SHP77 treated with DMSO at 0.1 percent for 48 hours (cell line): ENCODE measurements at regions not wholly inside any gene's neighbourhood (a gene's known extent, or its start where the extent isn't known, plus 50 kb on each side); places are given as distances from the start of the nearest gene placed in this dataset.

Source experiments
- DNase-seq: peaks from one replicate; lab custom pipeline; 2025; lab: John Stamatoyannopoulos, UW

DNA sequence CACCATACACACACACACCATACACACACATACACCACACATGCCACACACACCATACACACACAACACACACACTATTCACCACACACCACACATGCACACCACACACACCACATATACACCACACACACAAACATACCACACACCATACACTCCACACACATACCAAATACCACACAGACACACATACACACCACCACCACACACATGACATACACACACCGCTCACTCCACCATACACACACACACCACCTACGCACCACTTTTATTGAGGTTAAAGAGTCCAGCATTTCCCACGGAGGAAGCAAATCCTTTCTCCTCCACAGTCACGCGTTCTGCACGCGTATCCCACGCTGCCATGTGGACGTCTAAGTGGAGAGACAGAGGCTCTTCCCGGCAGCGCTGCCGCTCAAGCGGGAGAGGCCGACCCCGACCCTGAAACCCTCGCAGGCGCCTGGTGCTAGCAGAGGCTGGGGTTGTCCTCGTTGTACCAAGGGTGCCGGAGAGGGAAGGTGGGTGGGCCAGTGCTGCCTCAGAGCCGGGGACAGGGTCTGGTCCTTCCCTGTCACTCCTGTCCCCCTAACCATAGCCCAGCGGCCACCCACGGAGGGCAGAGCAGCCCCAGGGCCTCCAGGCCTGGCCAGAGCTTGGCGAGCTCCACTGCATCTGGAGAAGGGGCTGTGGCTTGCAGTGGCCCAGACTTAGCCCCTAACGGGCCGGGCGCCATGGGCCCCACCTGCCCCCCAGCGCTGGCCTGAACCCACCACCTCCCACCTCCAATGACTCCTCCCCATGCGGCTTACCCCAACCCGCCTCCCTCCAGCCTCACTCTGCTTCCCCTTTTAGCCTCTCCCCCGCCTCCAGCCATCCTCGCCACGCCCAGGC is 1495.0 kb downstream of the BRD1 start:
- no peak for DNase-seq

DNA sequence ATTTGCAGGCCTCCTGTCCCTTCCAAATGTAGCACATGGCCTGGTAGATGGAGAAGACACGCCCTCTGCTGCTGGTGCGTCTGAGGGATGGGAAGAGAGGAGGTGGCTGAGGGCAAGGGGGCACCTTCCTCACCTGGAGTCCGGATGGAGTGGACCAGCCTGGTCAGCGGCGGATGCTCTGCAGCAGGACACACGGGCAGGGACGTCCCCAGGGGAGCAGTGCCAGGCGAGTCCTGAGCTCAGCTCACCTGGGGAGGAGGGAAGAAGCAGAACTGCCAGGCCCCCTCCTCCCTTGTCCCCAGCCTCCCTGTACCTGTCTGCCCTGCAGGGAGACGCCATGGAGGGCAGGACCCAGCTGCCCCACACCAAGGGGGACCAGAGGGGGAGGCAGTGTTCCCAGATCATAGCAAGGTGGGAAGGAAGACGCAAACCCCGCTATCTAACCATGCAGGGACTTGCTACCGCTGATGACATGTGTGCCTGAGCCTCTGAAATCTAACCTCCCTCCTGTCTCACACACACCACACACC is 1495.9 kb downstream of the BRD1 start:
- no peak for DNase-seq

DNA sequence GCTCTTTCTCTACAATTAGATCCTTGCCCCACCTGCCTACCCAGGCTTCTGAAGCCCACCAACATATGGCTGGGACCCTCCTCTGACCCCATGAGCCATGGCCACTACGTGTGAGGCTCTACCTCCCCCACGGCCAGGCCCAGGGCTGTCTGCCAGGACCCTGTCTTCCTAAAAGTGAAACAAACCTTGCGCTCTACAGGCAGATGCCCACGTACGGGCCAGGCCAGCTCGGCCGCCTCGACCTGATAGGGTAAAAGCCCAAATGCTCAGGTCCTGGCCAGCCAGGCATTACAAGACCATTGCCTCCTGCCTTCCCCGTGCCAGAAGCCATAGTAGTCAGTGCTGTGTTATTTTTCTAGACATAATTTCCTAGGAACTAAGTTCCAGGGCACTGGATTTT is 1496.4 kb downstream of the BRD1 start:
- DNase-seq, result no peak

DNA sequence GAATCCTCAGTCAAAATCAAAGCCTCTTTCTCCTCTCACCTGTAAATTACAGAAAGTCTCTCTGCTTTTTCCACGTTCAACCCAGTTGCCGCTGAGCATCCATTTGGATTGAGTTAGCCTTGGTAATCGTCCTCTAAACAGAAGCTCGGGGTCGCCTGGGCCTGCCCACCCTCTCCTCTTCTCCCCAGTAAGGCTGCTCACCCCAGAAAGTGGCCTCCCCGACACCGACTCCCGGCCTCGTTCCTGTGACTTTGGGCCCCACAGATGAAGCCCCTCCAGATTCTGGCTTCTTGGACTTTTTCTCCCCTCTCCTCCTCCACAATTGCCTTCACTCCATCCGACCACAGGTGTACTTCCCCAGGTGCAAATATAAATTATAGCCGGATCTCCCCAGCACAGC is 1500.0 kb downstream of the BRD1 start:
- no peak for DNase-seq

DNA sequence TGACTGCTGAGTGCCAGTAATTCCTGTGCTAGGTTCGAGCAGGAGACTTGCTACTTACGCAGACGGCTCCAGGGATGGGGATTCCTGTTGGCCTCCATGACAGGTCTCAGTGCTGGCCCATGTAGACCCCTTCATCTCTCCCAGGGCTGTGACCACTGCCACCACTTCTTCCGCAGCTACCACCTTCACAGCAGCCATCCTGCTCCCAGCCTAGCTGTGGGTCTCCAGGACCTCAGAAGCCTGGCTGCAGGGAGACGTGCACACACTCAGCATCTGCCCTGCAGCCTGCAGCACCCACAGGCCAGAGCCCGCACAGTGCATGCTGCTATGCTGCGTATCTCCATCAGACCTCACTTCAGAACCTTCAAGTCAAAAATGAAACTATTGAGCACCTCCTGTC is 1503.9 kb downstream of the BRD1 start:
- DNase-seq, result no peak

DNA sequence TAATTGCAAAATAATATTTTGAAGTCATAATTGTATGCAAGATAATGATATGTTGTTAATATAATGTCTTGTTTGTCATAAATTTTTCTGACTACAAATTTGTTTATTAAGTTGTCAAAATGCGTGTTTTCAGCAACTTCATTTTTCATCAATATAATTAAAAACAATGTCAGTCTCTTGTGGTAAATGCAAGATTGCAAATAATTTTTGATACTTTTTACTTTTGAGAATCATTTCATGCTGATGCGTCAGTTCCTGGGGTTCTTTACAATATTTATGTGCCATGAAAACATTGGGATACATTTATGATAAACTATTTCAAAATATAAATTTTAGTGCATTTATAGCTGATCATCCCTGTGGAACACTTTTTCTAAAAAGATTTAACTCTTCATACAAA is 1504.8 kb downstream of the BRD1 start:
- DNase-seq, result no peak

DNA sequence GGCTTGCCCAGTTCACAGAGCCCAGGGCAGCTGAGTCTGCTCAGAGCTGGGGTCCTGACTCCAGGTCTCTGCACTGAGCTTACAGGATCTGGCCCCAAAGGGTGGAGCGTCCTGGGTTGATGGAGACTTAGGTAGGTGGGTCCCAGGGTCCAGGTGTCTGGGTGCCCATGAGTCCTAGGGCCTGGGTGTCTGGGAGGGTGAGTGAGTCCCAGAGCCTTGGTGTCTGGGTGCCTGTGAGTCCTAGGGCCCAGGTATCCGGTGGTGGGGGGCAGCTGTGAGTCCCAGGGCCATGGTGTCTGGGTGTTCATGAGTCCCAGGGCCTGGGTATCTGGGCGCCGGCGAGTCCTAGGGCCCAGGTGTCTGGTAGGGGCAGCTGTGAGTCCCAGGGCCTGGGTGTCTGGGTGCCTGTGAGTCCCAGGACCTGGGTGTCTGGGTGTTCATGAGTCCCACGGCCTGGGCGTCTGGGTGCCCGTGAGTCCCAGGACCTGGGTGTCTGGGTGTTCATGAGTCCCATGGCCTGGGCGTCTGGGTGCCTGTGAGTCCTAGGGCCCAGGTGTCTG is 1505.6 kb downstream of the BRD1 start:
- DNase-seq, result no peak

DNA sequence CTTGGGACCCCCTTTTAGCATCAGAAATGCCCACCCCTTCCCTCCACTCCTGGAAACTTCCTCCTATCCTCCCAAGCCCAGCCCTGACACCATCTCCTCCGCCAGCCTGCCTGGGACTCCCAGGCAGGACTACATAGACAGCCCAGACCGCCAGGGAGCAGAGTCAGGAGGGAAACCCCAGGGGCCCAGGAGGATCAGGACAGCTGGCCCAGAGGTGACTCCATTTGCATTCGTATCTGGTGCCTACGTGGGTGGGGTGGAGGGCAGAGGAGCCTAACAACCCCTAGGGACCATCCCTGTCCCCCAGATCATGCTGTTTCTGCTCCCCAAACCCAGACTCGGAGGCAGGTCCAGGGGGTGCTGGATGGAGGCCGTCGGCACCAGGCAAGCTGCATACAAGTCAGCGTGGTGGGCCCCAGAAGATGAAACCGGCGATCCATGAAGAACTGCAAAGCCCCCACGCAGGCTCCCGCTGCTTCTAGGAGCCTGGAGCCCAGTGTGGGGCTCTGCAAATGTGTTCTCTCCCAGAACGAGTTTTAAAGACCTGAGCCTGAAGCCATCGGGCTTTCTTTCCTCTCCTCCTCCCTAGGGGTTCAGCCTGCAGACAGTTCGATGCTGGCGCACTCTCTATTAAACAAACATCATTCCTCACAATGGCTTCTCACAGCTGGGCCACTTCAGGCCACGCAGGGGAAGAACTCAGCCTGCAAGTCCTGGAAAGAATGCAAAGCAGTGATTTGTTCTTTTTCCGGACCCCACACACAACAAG is 1506.8 kb downstream of the BRD1 start:
- DNase-seq, result no peak

DNA sequence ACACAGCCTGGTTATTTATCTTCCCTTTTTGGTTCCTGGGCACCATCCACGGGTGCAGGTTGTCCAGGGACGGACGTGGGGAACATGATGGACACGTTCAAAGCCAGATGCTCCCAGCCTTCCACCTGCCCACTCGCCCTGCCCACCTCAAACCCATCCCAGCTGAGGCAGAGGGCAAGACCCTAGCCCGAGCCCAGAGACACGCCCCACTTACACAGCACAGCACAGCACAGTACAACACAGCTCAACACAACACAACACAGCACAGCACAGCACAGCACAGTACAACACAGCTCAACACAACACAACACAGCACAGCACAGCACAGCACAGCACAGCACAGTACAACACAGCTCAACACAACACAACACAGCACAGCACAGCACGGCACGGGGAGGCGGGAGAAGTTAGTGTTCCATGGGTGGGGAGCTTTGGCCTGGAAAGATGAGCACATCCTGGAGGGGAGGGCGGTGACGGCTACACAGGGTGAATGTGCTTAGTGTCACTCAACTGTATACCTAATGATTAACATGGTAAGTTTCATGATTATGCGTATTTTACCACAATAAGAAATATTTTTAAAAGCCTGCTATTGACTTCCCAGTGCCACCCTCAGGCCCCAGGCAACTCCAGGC is 1507.5 kb downstream of the BRD1 start:
- DNase-seq, result no peak

DNA sequence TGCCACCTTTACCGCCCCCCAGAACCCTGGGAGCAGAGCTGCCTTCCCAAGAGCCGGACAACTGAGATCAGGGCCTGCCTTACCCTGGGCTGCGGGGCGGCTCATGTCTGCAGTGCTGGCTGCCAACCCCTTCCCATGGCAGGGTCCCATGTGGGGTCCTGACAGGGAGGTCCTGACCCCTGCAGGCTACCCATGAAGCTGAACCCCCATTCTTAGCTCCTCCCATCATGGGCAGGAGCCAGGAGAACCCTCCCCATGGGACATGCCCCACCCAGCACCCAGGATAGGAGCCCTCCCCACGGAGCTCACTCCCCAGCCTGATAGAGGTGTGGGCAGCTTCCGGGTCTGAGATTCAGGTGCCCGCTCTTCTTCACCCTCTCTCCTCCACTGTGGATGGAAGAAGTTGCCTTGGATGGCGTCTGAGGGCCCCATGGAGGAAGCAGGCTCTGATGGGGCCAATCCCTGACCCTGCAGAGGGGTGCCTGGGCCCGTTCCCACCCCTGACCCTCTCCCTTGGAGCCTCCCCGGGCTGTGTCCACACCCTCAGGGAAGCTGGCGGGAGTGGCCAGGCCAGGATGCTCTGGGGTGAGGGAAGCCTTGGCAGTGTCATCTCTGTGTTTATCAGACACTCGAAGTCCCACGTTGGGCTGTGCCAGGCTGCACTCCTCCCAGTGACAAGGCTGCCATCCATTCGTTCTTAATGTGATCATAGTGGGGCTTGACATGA is 1508.2 kb downstream of the BRD1 start:
- DNase-seq, result no peak

DNA sequence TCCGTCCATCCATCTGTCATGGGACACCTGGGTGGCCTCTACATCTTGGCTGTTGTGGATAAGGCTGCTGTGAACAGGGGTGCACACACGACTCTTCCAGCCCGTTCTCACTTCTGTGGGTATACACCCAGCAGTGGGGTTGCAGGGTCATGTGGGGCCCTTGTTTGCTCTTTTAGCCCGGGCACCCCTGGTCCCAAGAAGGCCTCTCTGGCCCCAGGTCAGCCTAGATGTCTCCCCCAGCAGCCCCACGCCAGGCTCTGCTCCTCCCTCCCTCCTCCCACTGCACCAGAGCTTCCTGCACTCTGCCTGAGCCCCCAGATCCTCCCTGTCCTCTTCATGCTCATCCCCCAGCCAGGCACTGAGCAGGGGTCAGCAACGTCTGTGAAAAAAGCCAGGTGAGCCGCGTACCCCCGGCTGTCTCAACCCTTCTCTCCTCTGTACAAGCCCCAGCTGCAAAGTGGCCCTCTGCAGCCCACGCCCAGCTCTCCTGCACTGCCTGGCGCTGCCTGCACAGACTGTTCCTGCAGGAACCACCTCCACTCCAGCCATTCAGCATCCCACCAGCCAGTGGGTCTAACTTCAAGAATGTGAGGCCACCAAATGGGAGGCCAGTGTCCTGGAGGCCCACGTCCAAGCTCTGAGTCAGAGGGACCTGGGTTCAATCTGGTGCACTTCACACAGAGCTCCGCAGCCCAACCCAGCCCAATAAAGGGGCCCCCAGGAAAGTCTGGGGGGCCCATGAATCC is 1508.9 kb downstream of the BRD1 start:
- DNase-seq, result no peak

DNA sequence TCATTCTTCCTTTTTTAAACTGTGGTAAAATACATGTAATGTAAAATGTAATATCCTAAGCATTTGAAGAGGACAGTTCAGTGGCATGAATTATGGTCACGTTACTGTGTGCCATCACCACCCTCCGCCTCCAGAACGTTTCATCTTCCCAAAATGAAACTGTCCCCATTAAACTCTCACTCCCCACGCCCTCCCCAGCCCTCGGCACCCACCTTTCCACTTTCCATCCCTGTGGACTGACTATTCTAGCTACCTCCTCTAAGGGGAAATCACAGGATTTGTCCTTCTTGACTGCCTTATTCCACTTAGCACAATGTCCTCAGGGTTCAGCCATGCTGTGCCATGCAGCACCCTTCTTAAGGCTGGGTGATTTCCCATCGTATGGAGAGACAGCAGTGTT is 1509.5 kb downstream of the BRD1 start:
- DNase-seq, result no peak

DNA sequence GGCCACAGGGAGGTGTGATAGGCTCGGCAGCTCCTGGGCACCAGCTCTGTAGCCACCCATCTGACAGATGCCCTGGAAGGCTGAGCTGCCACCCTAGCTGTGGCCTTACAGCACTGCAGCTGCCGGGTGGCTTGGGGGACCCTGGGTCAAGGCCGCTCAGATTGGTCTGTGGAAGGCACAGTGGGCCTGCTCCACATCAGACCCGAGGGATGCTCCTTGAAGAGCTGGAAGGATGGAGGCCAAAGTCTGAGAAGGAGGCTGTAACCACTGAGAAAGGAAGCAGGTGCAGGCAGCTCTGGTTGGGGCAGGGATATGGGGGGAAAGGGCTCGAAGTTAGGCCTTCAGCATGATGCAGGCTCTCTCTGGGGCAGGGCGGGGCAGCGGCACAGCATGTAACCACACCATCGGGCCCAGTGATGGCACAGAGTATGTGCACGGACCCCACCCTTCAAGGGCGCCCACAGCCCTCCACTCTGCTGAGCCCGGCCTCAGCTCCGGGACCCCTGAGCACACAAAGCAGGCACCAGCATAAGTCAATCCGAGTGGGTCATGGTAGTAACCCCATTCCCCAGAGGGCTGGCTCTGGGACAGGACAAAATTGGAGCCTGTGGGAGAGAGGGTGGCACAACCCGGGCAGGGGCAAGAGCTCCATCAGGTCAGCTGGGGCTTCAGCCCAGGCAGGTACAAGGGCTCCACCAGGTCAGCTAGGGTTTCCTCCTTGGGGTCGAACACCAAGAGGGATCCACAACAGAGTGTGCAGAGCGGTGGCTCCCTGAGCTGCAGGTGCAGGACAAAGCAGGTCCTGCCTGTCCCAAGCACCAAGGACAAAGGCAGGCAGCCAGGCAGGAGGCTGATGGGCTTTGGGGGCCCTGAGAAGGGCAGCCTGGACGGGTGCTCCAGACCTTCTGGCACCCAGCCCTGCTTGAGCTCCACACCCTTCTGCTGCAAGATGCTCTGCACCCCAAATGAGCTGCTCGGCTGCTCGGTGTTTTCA is 1511.1 kb downstream of the BRD1 start:
- DNase-seq, result no peak

DNA sequence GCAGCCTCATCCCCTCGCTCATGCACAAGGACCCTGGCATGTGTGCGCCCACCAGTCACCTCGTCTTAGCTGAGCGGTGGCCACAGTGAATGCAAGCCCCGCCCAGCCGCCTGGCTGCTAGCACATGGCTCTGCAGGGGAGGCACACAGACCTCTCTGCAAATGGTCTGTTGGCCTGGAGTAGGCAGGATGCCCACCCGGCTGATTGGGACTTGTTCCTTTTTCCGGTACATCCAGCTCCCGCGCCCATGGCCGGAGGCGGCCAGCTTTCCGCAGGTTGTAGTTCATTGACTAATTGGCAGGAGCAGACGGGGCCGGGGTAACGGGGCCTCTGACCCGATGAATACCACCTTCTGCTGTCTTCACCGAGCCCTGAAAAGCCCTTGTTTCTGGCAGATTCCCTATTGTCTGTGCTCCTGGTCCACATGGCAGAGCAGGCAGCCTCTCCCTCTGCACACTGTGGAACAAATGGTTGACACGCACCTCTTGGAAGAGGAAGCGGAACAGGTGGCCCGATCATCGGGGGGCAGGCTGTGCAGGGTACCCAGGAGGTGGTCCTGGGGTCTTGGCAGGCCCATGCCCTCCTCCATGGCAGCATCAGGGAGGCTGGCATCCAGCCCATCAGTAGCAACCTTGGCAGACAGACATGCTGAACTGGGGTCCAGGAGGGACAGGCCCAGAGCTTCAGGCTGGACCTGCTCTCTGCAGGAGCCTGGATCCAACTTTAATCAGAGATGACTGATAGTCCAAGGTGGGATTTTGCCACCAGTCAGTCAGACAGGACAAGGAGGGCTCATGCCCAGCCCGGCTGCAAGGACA is 1512.0 kb downstream of the BRD1 start:
- DNase-seq, result no peak

DNA sequence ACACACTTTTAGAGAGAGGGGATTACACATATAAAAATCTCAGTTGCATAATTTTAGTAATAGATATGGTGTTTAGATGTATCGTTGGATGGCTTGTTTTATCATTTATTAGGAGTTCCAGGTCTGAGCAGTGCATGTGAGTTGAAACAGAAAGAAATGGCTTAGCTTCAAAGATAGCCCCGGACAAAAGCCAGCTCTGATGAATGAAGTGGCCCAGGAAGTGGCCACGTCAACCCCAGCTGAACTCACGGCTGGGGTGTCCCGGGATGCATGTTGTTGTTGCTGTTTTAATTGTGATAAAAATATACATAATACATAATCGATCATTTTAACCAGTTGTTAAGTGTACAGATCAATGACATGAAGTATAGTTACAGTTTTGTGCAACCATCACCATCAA is 1513.6 kb downstream of the BRD1 start:
- DNase-seq, result no peak

DNA sequence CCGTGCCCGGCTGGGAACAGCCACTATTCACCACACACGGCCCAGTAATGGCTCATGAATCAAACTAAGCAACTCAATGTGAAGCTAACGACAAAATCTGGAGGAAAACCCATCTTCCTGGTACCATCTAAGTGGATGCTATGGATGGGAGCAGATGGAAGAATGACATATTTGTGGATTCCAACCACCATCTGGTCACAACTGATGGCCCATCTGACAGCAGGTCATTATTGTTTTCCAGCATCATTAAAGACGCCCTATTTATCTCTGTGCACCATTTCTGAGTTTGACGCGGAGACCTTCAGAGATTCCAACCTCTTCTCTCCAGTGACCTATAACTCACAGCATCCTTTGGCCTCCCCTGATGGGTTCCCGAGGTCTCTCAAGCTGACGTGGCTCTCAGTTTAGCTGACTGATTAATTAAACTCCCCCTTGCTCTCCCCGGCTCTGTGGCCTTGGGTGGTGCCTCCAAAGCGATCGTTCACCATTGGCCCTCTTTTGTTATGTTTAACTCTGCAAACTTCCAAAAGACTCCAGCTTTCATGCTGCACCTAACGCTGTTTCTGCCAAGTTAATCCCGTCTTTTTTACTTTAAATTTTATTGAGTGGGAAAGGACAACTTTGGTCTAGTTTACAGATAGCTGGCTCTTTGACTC is 1514.4 kb downstream of the BRD1 start:
- DNase-seq, result no peak

DNA sequence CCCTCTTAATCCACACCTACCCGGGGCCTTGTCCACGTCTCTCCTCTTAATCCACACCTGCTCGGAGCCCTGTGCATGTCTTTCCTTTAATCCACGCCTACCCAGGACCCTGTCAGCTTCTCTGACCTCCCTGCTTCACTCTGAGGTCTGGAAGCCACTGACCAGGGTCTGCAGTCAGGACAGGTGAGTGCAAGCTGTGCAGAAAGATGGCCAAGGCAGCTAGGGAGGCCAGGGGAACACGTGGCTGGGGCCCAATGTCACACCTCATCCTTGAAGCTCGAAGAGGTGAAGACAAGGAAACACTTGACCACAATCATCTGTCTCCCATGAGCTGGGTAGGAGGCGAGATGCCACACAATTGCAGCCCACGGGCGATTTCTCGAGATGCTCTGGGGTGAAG is 1516.9 kb downstream of the BRD1 start:
- DNase-seq, result no peak

DNA sequence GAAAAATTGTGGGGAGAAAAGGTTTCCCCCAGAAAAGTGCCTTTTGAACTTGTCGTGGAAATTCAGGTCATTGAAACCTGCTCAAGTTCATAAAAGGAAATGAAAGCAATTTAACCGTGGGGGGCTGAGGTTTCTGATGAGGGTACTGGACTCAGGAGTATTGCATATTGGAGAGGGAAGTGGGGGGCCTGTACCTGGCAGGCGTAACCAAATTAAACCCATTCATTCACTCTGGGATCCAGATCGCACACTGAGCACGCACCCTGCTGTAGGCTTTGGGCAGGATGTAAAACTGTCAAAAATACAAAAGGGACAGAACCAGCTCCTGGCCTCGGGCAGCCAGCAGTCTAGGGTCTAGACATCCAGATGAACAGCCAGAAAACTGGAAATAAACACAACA is 1517.4 kb downstream of the BRD1 start:
- no peak for DNase-seq
